Calu3 (cell line): ENCODE measurements at regions not wholly inside any gene's neighbourhood (a gene's known extent, or its start where the extent isn't known, plus 50 kb on each side); places are given as distances from the start of the nearest gene placed in this dataset.

Experiments
- BruUV-seq: library from RNA; stranded (reverse); fragments of 400-500 nt; replicated peaks from 2 replicates; lab custom pipeline; 2021; lab: Mats Ljungman, UMichigan
- CTCF ChIA-PET: fragments of 300-600 bp; sonication (Branson Sonifier 250); formaldehyde crosslinking; loops from one replicate; lab custom pipeline; 2022; ENCODE audit warnings: antibody characterized with exemption; lab: Charles Lee
- DNase-seq: peaks from one replicate; pipeline ENCODE4 v3.0.0; 2022
- H3K27ac Mint-ChIP-seq: one replicate; pipeline ENCODE4 v1.8.0; 2022; ENCODE audit warnings: mixed read lengths; ENCODE audit not compliant: unreplicated experiment
- H3K27me3 Mint-ChIP-seq: one replicate; pipeline ENCODE4 v1.8.0; 2022; ENCODE audit warnings: mixed read lengths; ENCODE audit not compliant: unreplicated experiment
- H3K36me3 Mint-ChIP-seq: one replicate; pipeline ENCODE4 v1.8.0; 2022; ENCODE audit warnings: mild to moderate bottlenecking, moderate library complexity, mixed read lengths; ENCODE audit not compliant: insufficient read depth, unreplicated experiment
- H3K4me1 Mint-ChIP-seq: one replicate; pipeline ENCODE4 v1.8.0; 2022; ENCODE audit warnings: mild to moderate bottlenecking, low read depth, mixed read lengths; ENCODE audit not compliant: unreplicated experiment
- H3K4me3 Mint-ChIP-seq: one replicate; pipeline ENCODE4 v1.8.0; 2022; ENCODE audit warnings: mild to moderate bottlenecking, low read depth, moderate library complexity, mixed read lengths; ENCODE audit not compliant: unreplicated experiment
- H3K9me3 Mint-ChIP-seq: one replicate; pipeline ENCODE4 v1.8.0; 2022; ENCODE audit warnings: low read depth, mixed read lengths; ENCODE audit not compliant: unreplicated experiment
- intact Hi-C: fragments of 100-400 bp; cut with micrococcal nuclease; formaldehyde crosslinking; loops from one replicate; pipeline ENCODE4 v1.10.0; 2022; ENCODE audit not compliant: unreplicated experiment
- TF ChIP-seq, protein P1 (sequence below): fragments of 200-600 bp; IDR thresholded peaks from one replicate; pipeline ENCODE4 v1.8.0; 2022; ENCODE audit warnings: antibody characterized with exemption; ENCODE audit not compliant: unreplicated experiment

DNA sequence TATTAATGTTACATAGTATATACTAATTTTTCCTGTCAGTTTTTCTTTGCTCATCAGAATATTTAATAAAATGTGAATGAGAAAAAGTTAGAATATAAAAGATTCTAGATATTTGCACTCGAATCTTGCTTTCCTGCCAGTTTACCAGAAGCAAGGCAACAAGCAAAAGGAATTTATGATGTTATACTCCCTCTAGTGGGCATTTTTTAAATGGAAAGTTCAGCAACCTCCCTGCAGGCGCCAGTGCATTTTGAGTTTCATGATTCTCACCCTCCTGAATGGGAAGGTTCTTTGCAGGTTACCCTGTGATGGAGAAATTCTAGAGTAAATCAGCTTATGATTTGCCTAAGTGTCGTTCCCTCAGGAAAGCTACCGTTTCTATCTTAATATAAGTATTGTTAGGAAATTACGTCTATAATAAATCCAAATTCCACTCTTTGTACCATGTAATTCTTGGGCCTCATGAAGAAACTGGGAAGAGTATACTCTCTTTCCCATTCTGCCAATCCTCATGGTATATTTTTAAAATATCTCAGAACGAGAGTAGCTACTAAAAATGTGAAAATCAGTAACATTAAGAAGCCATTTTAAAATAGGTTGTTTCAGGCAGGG, 350.0 kb downstream of the CRPPA start:
- peak; percentile 34 for DNase-seq
- H3K9me3 Mint-ChIP-seq: no peaks in the 10 kb centered on the region
- no peaks in the 10 kb centered on the region for H3K36me3 Mint-ChIP-seq
- CTCF ChIA-PET: no interaction called here
- intact Hi-C loops: loop anchor here (1.0 to 2.0 kb wide), 5 partner anchors 346 to 873 kb away; no protein-coding TSS in a partner anchor
- TF ChIP-seq, protein P1, sequence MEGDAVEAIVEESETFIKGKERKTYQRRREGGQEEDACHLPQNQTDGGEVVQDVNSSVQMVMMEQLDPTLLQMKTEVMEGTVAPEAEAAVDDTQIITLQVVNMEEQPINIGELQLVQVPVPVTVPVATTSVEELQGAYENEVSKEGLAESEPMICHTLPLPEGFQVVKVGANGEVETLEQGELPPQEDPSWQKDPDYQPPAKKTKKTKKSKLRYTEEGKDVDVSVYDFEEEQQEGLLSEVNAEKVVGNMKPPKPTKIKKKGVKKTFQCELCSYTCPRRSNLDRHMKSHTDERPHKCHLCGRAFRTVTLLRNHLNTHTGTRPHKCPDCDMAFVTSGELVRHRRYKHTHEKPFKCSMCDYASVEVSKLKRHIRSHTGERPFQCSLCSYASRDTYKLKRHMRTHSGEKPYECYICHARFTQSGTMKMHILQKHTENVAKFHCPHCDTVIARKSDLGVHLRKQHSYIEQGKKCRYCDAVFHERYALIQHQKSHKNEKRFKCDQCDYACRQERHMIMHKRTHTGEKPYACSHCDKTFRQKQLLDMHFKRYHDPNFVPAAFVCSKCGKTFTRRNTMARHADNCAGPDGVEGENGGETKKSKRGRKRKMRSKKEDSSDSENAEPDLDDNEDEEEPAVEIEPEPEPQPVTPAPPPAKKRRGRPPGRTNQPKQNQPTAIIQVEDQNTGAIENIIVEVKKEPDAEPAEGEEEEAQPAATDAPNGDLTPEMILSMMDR: peak; percentile 86
- H3K27ac Mint-ChIP-seq: no peak overlapping the region
- no peak overlapping the region for H3K4me3 Mint-ChIP-seq
- no peaks in the 10 kb centered on the region for H3K27me3 Mint-ChIP-seq
- H3K4me1 Mint-ChIP-seq: peaks cover 10% of the 10 kb centered on the region
- BruUV-seq: no TSS peak

DNA sequence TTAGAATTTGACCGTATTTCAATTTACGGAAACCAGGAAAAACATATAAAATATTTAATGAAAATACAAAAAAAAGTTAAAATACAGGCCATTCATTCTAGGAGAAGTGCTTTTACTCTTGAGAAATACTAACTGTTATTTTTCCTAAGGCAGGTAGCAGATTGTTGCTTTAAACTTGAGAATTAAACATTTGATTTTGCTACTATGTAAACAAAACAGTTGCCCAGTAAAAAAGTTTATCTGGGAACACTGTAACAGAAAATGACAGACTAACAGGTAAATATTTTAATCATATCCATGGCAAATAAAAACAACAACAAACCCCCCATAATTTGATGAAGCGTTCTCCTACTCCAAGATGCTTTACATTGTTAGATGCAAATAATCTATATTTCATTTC, 350.5 kb downstream of the CRPPA start:
- BruUV-seq: no TSS peak
- Mint-ChIP-seq H3K27me3 (no peaks in the 10 kb centered on the region), H3K4me3 (no peak overlapping the region), H3K36me3 (no peaks in the 10 kb centered on the region), H3K27ac (no peak overlapping the region), H3K4me1 (peaks cover 10% of the 10 kb centered on the region), H3K9me3 (no peaks in the 10 kb centered on the region)
- intact Hi-C loops: loop anchor here (1.0 to 2.0 kb wide), 5 partner anchors 346 to 872 kb away; no protein-coding TSS in a partner anchor
- no peak for DNase-seq
- CTCF ChIA-PET: interaction anchor here (0.7 kb wide), 2 partner anchors 45 to 1206 kb away, joined by 3 read pairs; no protein-coding TSS in a partner anchor
- TF ChIP-seq, protein P1: no peak

DNA sequence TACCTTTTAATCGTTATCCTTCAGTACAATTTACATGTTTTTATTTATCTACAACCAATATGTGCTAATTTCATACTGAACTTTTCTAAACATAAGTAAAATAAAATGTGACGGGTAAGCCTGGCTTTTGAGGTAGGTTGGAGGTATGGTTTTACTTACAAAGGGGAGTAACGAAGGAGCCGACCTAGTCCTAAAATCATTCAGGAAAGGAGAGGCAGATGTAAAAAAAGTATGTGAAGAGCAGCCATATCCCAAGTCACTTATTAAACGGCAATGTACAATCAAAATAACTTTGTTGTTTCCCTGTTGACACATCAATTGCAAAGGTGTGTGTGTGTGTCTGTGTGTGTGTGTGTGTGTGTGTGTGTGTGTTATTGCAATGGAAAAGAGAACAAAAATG, 351.3 kb downstream of the CRPPA start:
- CTCF ChIA-PET: interaction anchor here (0.7 kb wide), 2 partner anchors 44 to 1205 kb away, joined by 3 read pairs; no protein-coding TSS in a partner anchor

DNA sequence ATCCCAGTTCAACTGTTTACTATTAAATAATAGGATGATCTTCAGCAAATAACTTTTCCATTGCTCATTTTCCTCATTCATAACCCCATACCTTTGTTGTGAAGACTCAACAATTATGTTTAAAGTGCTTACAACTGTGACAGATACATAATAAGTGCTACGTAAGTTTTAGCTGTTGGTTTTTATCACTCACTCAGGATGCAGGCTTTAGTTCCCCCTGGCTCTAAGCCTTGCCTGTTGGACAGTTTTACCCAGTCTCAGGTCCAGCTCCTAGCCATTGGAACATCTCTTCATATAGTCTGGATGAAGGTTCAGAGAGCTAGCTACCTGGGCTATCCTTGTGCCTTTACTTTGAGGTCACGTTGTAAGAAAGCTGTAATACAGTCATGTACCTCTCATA, 353.2 kb downstream of the CRPPA start:
- intact Hi-C loops: loop anchor here (10.0 kb wide), 2 partner anchors 383 to 1343 kb away; partner anchors contain the start of gene MEOX2
- peaks cover 10% of the 10 kb centered on the region for H3K4me1 Mint-ChIP-seq
- H3K36me3 Mint-ChIP-seq: no peaks in the 10 kb centered on the region
- CTCF ChIA-PET: interaction anchor here (0.6 to 2.0 kb wide), 2 partner anchors 179 to 513 kb away, joined by 3 to 6 read pairs; no protein-coding TSS in a partner anchor
- no TSS peak for BruUV-seq
- no peaks in the 10 kb centered on the region for H3K9me3 Mint-ChIP-seq
- no peak for DNase-seq
- no peak overlapping the region for H3K4me3 Mint-ChIP-seq
- TF ChIP-seq, protein P1: no peak
- no peak overlapping the region for H3K27ac Mint-ChIP-seq
- H3K27me3 Mint-ChIP-seq: no peaks in the 10 kb centered on the region

More for the DNA sequence above, 351.3 kb downstream of the CRPPA start:
- peaks cover 10% of the 10 kb centered on the region for H3K4me1 Mint-ChIP-seq
- intact Hi-C loops: loop anchor here (2.0 to 10.0 kb wide), 4 partner anchors 385 to 1345 kb away; partner anchors contain the start of gene MEOX2
- H3K4me3 Mint-ChIP-seq: no peak overlapping the region
- no peak for DNase-seq
- H3K36me3 Mint-ChIP-seq: no peaks in the 10 kb centered on the region
- no peak overlapping the region for H3K27ac Mint-ChIP-seq
- TF ChIP-seq, protein P1: no peak
- H3K9me3 Mint-ChIP-seq: no peaks in the 10 kb centered on the region
- no TSS peak for BruUV-seq
- no peaks in the 10 kb centered on the region for H3K27me3 Mint-ChIP-seq
